ENCODE measurements at regions not wholly inside any gene's neighbourhood (a gene's known extent, or its start where the extent isn't known, plus 50 kb on each side); places are given as distances from the start of the nearest gene placed in this dataset.

GRCh38 chr3:117531078-117531767, 821.6 kb downstream of the TUSC7 start:
- H3K27ac ChIP-seq (ENCODE audit: low read depth, low read length), result no peak overlapping the region
- H3K18ac ChIP-seq (ENCODE audit: extremely low read depth, low read length), result no peak overlapping the region
- no peaks in the 10 kb centered on the region for H3K36me3 ChIP-seq (ENCODE audit: control insufficient read depth in 2 of 4, insufficient read depth in 4 of 4, low read length in 3 of 4)
- no peak overlapping the region for H4K5ac ChIP-seq (ENCODE audit: insufficient read length, low read depth, low read length)
- H4K91ac ChIP-seq (replicated peaks; ENCODE audit: insufficient read length, low read length), result no peak overlapping the region
- no peak overlapping the region for H3K9ac ChIP-seq (replicated peaks in 1 of 4; ENCODE audit: extremely low read depth in 1 of 4, low read depth in 3 of 4, low read length in 3 of 4)
- H4K20me1 ChIP-seq (replicated peaks in 1 of 2; ENCODE audit: control insufficient read depth in 1 of 2, insufficient read depth in 2 of 2, low read length in 2 of 2), result no peaks in the 10 kb centered on the region
- ChIA-PET POLR2A (ENCODE audit: partially characterized antibody) (no interaction called here), CTCF (ENCODE audit: partially characterized antibody) (interaction anchor here (0.9 kb wide), 1 partner anchor 10 kb away, joined by 3 read pairs; no protein-coding TSS in a partner anchor)
- DNase-seq (ENCODE audit: low read depth in 1 of 2, low spot score in 2 of 2) (no peak), FAIRE-seq (no peak)
- H2AK5ac ChIP-seq (ENCODE audit: low read depth, low read length), result no peak overlapping the region
- H3K4me2 ChIP-seq (ENCODE audit: insufficient read depth in 1 of 2, low read depth in 2 of 2, low read length in 2 of 2), result no peak overlapping the region
- H3K4me3 ChIP-seq (ENCODE audit: extremely low read depth in 1 of 4, insufficient read depth in 2 of 4, low read depth in 3 of 4, low read length in 4 of 4), result no peak overlapping the region
- no peak overlapping the region for H3K4ac ChIP-seq (replicated peaks; ENCODE audit: insufficient read length, low read depth, low read length)
- H3K27me3 ChIP-seq (replicated peaks in 1 of 4; ENCODE audit: control insufficient read depth in 3 of 4, extremely low read depth in 1 of 4, insufficient read depth in 3 of 4, low read length in 3 of 4), result peaks cover 0 to 2% (median 0%) of the 10 kb centered on the region in 4 experiments; a peak in 2 of 7 replicates
- H3K4me1 ChIP-seq (replicated peaks in 1 of 4; ENCODE audit: control insufficient read depth in 3 of 4, insufficient read depth in 4 of 4, low read length in 3 of 4), result no peaks in the 10 kb centered on the region
- no peak overlapping the region for H2BK20ac ChIP-seq (ENCODE audit: low read length)
- H2BK120ac ChIP-seq (replicated peaks; ENCODE audit: low read depth, low read length), result no peak overlapping the region
- H2BK15ac ChIP-seq (ENCODE audit: low read length), result no peak overlapping the region
- H2BK5ac ChIP-seq (ENCODE audit: low read depth, low read length), result no peak overlapping the region
- H3K14ac ChIP-seq (ENCODE audit: insufficient read length), result no peak overlapping the region
- no peak overlapping the region for H2BK12ac ChIP-seq (ENCODE audit: low read depth, low read length)
- H3K79me1 ChIP-seq (ENCODE audit: low read depth, low read length), result no peaks in the 10 kb centered on the region
- H3K23me2 ChIP-seq (ENCODE audit: low read depth, low read length), result no peaks in the 10 kb centered on the region
- H2AFZ ChIP-seq (ENCODE audit: low read length), result no peak overlapping the region
- H3K9me3 ChIP-seq (ENCODE audit: insufficient read depth in 2 of 2, low read depth in 1 of 2, low read length in 1 of 2), result no peaks in the 10 kb centered on the region
- H3K79me2 ChIP-seq (ENCODE audit: control insufficient read depth in 1 of 2, insufficient read depth in 2 of 2, low read length in 2 of 2), result no peaks in the 10 kb centered on the region
- H3K23ac ChIP-seq (ENCODE audit: insufficient read length), result no peak overlapping the region
- 94% methylated on average over 8 of the region's 8 CpGs; no CpG with 5 or more reads in 1 of the 2 experiments for WGBS, 2 experiments (ENCODE audit: extremely low coverage in 1 of 2, insufficient coverage in 1 of 2, insufficient read length in 1 of 2, insufficient replicate concordance in 2 of 2, low coverage in 1 of 2, low lambda C conversion rate in 2 of 2, missing lambda C conversion rate in 1 of 2)
- no peak overlapping the region for H4K8ac ChIP-seq (ENCODE audit: extremely low read depth, insufficient read depth, low read length)
- no peak overlapping the region for H3K56ac ChIP-seq (replicated peaks; ENCODE audit: insufficient read length, low read depth, low read length)
- TF ChIP-seq ZNF274 (IDR thresholded peaks at IDR 0.05; ENCODE audit: borderline replicate concordance, extremely low read depth, low read length), result no peak
- TF ChIP-seq TAF7 (optimal IDR thresholded peaks at IDR 0.05; ENCODE audit: borderline replicate concordance, low read depth, low read length), result no peak
- TF ChIP-seq SAP30 (IDR thresholded peaks at IDR 0.05; ENCODE audit: insufficient read depth, insufficient replicate concordance, low read length), result no peak
- TF ChIP-seq SUZ12 (IDR thresholded peaks at IDR 0.05; ENCODE audit: low read length), result no peak
- no peak for TF ChIP-seq SIRT6 (IDR thresholded peaks at IDR 0.05; ENCODE audit: low read length)
- no peak for TF ChIP-seq CREB1 (IDR thresholded peaks at IDR 0.05)
- TF ChIP-seq RBBP5 (IDR thresholded peaks at IDR 0.05; ENCODE audit: borderline replicate concordance, low read depth, low read length), result no peak
- no peak for TF ChIP-seq HDAC6 (IDR thresholded peaks at IDR 0.05; ENCODE audit: low read depth, low read length)
- no peak for TF ChIP-seq CBX5 (IDR thresholded peaks at IDR 0.05; ENCODE audit: low read depth, low read length)
- TF ChIP-seq CBX8 (IDR thresholded peaks at IDR 0.05; ENCODE audit: borderline replicate concordance, low read depth, low read length), result no peak
